T-cell (primary cell): ENCODE measurements at regions not wholly inside any gene's neighbourhood (a gene's known extent, or its start where the extent isn't known, plus 50 kb on each side); places are given as distances from the start of the nearest gene placed in this dataset.

Source experiments
- ATAC-seq, 4 experiments: fragments of 200-7000 bp in 3 of 4; fragments of 150-1000 bp in 1 of 4; cut with Tn5 transposase; replicated peaks in 1 of 4; 1 replicate in 3 of 4; 2 replicates in 1 of 4; pipeline ENCODE4 v1.10.0; 2021; ENCODE audit warnings: moderate library complexity in 3 of 4, mild to moderate bottlenecking in 2 of 4, moderate number of reproducible peaks in 1 of 4
- CTCF ChIA-PET, 2 donors: fragments of 300-600 bp; sonication (Branson Sonifier 250); formaldehyde crosslinking; loops; one replicate each; lab custom pipeline; 2022; ENCODE audit warnings: antibody characterized with exemption in 2 of 2; lab: Charles Lee
- POLR2A ChIA-PET, 2 donors: fragments of 300-600 bp; sonication (Branson Sonifier 250); formaldehyde crosslinking; loops; one replicate each; lab custom pipeline; 2022; ENCODE audit warnings: antibody characterized with exemption in 2 of 2; lab: Charles Lee
- DNase-seq, 35 experiments: peaks; one replicate each; pipeline versions ENCODE4 v3.0.0 to v3.0.0-alpha.2; 2013 to 2023
- H3K27ac ChIP-seq: one replicate; pipeline ENCODE4 v1.5.1; 2013; ENCODE audit warnings: low read length
- H3K27me3 ChIP-seq, 2 experiments: replicated peaks in 1 of 2; 1 replicate in 1 of 2; 2 replicates in 1 of 2; pipeline versions ENCODE4 v1.6.1 to v1.7.0; 2013; ENCODE audit warnings: low read length in 1 of 2, mixed read lengths in 1 of 2; ENCODE audit not compliant: control insufficient read depth in 2 of 2, insufficient read depth in 2 of 2; ENCODE audit errors: extremely low read depth in 1 of 2
- H3K36me3 ChIP-seq, 2 donors: 1 replicate in 1 of 2; 2 replicates in 1 of 2; pipeline versions ENCODE4 v1.6.1 to v1.7.0; 2013; ENCODE audit warnings: low read length in 1 of 2; ENCODE audit not compliant: control insufficient read depth in 2 of 2, insufficient read depth in 1 of 2; ENCODE audit errors: extremely low read depth in 1 of 2
- H3K4me1 ChIP-seq, 2 experiments: 1 replicate in 1 of 2; 2 replicates in 1 of 2; pipeline versions ENCODE4 v1.6.1 to v1.7.0; 2013; ENCODE audit warnings: low read length in 2 of 2, mixed read lengths in 1 of 2; ENCODE audit not compliant: insufficient read depth in 2 of 2, control insufficient read depth in 1 of 2; ENCODE audit errors: extremely low read depth in 1 of 2
- H3K4me3 ChIP-seq, 2 donors: 1 replicate in 1 of 2; 2 replicates in 1 of 2; pipeline versions ENCODE4 v1.5.1 to v1.7.0; 2013; ENCODE audit warnings: mild to moderate bottlenecking in 2 of 2, low read length in 1 of 2, moderate library complexity in 1 of 2; ENCODE audit not compliant: control insufficient read depth in 1 of 2; ENCODE audit errors: extremely low read depth in 1 of 2
- H3K9me3 ChIP-seq: 2 replicates; pipeline ENCODE4 v1.7.0; 2013
- H3K27ac Mint-ChIP-seq, 2 donors: one replicate each; pipeline ENCODE4 v1.8.0; 2020 to 2021; ENCODE audit warnings: mild to moderate bottlenecking in 2 of 2, mixed read lengths in 2 of 2
- H3K27me3 Mint-ChIP-seq, 2 donors: one replicate each; pipeline ENCODE4 v1.8.0; 2021 to 2022; ENCODE audit warnings: mixed read lengths in 2 of 2
- H3K36me3 Mint-ChIP-seq: one replicate; pipeline ENCODE4 v1.8.0; 2021; ENCODE audit warnings: mixed read lengths
- H3K4me1 Mint-ChIP-seq, 3 donors: one replicate each; pipeline ENCODE4 v1.8.0; 2020 to 2022; ENCODE audit warnings: mixed read lengths in 3 of 3, mild to moderate bottlenecking in 1 of 3
- H3K4me3 Mint-ChIP-seq, 3 donors: one replicate each; pipeline ENCODE4 v1.8.0; 2020 to 2022; ENCODE audit warnings: mild to moderate bottlenecking in 3 of 3, mixed read lengths in 3 of 3, moderate library complexity in 3 of 3
- H3K9me3 Mint-ChIP-seq, 3 donors: one replicate each; pipeline ENCODE4 v1.8.0; 2020 to 2022; ENCODE audit warnings: mixed read lengths in 3 of 3
- WGBS: methylation state at CpG from one replicate; pipeline ENCODE4 v1.1.5; 2013; ENCODE audit warnings: missing lambda C conversion rate; ENCODE audit not compliant: insufficient coverage; 5-methylcytosine and 5-hydroxymethylcytosine counted together

GRCh38 chr1:73499671-73500070 is 698.3 kb downstream of the LRRIQ3 start:
- Mint-ChIP-seq H3K27me3 (no peaks in the 10 kb centered on the region), H3K4me1 (no peaks in the 10 kb centered on the region), H3K36me3 (no peaks in the 10 kb centered on the region), H3K27ac (no peak overlapping the region), H3K9me3 (peaks cover 3 to 16% (median 9%) of the 10 kb centered on the region in 3 donors), H3K4me3 (no peak overlapping the region)
- POLR2A ChIA-PET, result no interaction called here
- H3K4me3 ChIP-seq, result no peak overlapping the region
- 0% methylated on average over 1 of the region's 2 CpGs for WGBS
- DNase-seq (no peak), ATAC-seq (no peak)
- H3K36me3 ChIP-seq, result no peaks in the 10 kb centered on the region
- no peaks in the 10 kb centered on the region for H3K9me3 ChIP-seq
- H3K27me3 ChIP-seq, result no peaks in the 10 kb centered on the region
- H3K27ac ChIP-seq, result no peak overlapping the region
- no peaks in the 10 kb centered on the region for H3K4me1 ChIP-seq
- CTCF ChIA-PET, result no interaction called here

DNA sequence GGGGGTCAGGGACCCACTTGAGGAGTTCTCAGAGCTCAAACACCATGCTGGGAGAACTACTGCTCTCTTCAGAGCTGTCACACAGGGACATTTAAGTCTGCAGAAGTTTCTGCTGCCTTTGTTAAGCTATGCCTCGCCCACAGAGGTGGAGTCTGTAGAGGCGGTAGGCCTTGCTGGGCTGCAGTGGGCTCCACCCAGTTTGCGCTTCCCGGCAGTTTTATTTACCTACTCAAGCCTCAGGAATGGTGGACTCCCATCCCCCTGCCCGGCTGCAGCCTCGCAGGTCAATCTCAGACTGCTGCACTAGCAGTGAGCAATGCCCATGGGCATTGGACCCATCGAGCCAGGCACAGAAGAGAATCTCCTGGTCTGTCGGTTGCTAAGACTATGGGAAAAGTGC is 706.4 kb downstream of the LRRIQ3 start:
- ChIA-PET CTCF (no interaction called here), POLR2A (no interaction called here)
- Mint-ChIP-seq H3K36me3 (no peaks in the 10 kb centered on the region), H3K4me3 (no peak overlapping the region), H3K27me3 (no peaks in the 10 kb centered on the region), H3K9me3 (peaks cover 13 to 36% (median 18%) of the 10 kb centered on the region in 3 donors), H3K4me1 (no peaks in the 10 kb centered on the region), H3K27ac (no peak overlapping the region)
- DNase-seq (no peak), ATAC-seq (no peak)
- H3K9me3 ChIP-seq, result no peaks in the 10 kb centered on the region
- H3K36me3 ChIP-seq, result no peaks in the 10 kb centered on the region
- no peak overlapping the region for H3K4me3 ChIP-seq
- H3K27me3 ChIP-seq, result no peaks in the 10 kb centered on the region
- H3K4me1 ChIP-seq, result no peaks in the 10 kb centered on the region
- WGBS, result 89% methylated on average over 8 of the region's 8 CpGs
- H3K27ac ChIP-seq, result no peak overlapping the region

- Histone ChIP-seq H3K4me1 (no peaks in the 10 kb centered on the region), H3K36me3 (no peaks in the 10 kb centered on the region), H3K27ac (no peak overlapping the region), H3K9me3 (no peaks in the 10 kb centered on the region), H3K4me3 (no peak overlapping the region), H3K27me3 (no peaks in the 10 kb centered on the region)
- no peak for ATAC-seq
- Mint-ChIP-seq H3K27ac (no peak overlapping the region), H3K4me1 (no peaks in the 10 kb centered on the region), H3K9me3 (peaks cover 1 to 2% (median 2%) of the 10 kb centered on the region in 3 donors), H3K27me3 (no peaks in the 10 kb centered on the region), H3K4me3 (no peak overlapping the region), H3K36me3 (no peaks in the 10 kb centered on the region)
- 90% methylated on average over 2 of the region's 3 CpGs for whole genome bisulfite sequencing
- ChIA-PET POLR2A (interaction anchor here in 1 of 2 donors (0.5 kb wide), 1 partner anchor 43 kb away, joined by 3 read pairs; no protein-coding TSS in a partner anchor), CTCF (no interaction called here)
- DNase-seq, result no peak
Measured at GRCh38 chr1:73475316-73475870, 722.6 kb downstream of the LRRIQ3 start.

- H3K9me3 ChIP-seq, result no peaks in the 10 kb centered on the region
- H3K36me3 ChIP-seq, result no peaks in the 10 kb centered on the region
- no peaks in the 10 kb centered on the region for H3K4me1 ChIP-seq
- DNase-seq (no peak), ATAC-seq (no peak)
- ChIA-PET POLR2A (no interaction called here), CTCF (no interaction called here)
- WGBS, result 92% methylated on average over 4 of the region's 7 CpGs
- H3K27me3 ChIP-seq, result no peaks in the 10 kb centered on the region
- Mint-ChIP-seq H3K36me3 (no peaks in the 10 kb centered on the region), H3K27me3 (no peaks in the 10 kb centered on the region), H3K4me1 (no peaks in the 10 kb centered on the region), H3K27ac (no peak overlapping the region), H3K9me3 (peaks cover 1 to 8% (median 4%) of the 10 kb centered on the region in 3 donors), H3K4me3 (no peak overlapping the region)
- H3K27ac ChIP-seq, result no peak overlapping the region
- H3K4me3 ChIP-seq, result no peak overlapping the region
Measured at GRCh38 chr1:73472810-73473209, 725.2 kb downstream of the LRRIQ3 start.

DNA sequence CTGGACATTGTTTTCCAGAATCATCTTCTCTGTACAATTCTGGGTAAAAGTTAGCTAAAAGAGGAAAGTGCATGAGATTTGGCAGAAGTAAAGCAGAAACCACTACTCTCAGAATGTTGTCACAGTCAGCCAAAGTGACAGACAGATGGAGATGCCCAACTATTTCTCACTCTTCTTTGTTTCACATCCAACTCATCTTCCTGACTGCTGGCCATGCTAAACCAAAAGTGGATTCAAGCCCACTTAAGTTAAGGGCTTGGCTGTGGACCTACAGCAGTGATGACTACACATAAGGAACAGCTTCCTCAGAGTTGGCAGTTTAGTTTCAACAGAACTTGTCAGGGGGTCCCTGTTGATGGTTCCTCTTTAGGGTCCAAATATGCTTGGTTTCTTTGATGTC is 730.2 kb downstream of the LRRIQ3 start:
- DNase-seq (no peak), ATAC-seq (no peak)
- CTCF ChIA-PET, result interaction anchor here in 1 of 2 donors (0.6 kb wide), 1 partner anchor 1510 kb away, joined by 7 read pairs; no protein-coding TSS in a partner anchor
- Mint-ChIP-seq H3K27ac (no peak overlapping the region), H3K36me3 (no peaks in the 10 kb centered on the region), H3K4me1 (no peaks in the 10 kb centered on the region), H3K27me3 (no peaks in the 10 kb centered on the region), H3K9me3 (peaks cover 4 to 13% (median 8%) of the 10 kb centered on the region in 3 donors), H3K4me3 (no peak overlapping the region)
- POLR2A ChIA-PET, result no interaction called here
- H3K4me3 ChIP-seq, result no peak overlapping the region
- H3K27me3 ChIP-seq, result no peaks in the 10 kb centered on the region
- no peaks in the 10 kb centered on the region for H3K4me1 ChIP-seq
- H3K36me3 ChIP-seq, result no peaks in the 10 kb centered on the region
- H3K27ac ChIP-seq, result no peak overlapping the region
- H3K9me3 ChIP-seq, result peaks cover 2% of the 10 kb centered on the region

- Mint-ChIP-seq H3K27me3 (no peaks in the 10 kb centered on the region), H3K27ac (no peak overlapping the region), H3K36me3 (no peaks in the 10 kb centered on the region), H3K4me1 (no peaks in the 10 kb centered on the region), H3K9me3 (peaks cover 4 to 21% (median 11%) of the 10 kb centered on the region in 3 donors), H3K4me3 (no peak overlapping the region)
- CTCF ChIA-PET, result no interaction called here
- Histone ChIP-seq H3K27ac (no peak overlapping the region), H3K27me3 (no peaks in the 10 kb centered on the region), H3K36me3 (no peaks in the 10 kb centered on the region), H3K4me3 (no peak overlapping the region), H3K9me3 (peaks cover 2% of the 10 kb centered on the region), H3K4me1 (no peaks in the 10 kb centered on the region)
- WGBS, result no CpG with 5 or more reads among the region's 2 CpGs
- POLR2A ChIA-PET, result no interaction called here
- no peak for ATAC-seq
- DNase-seq, result no peak
Measured at GRCh38 chr1:73463873-73464272, 734.1 kb downstream of the LRRIQ3 start.

- ATAC-seq (no peak), DNase-seq (no peak)
- ChIA-PET POLR2A (no interaction called here), CTCF (no interaction called here)
- Histone ChIP-seq H3K4me1 (no peaks in the 10 kb centered on the region), H3K9me3 (no peaks in the 10 kb centered on the region), H3K27ac (no peak overlapping the region), H3K4me3 (no peak overlapping the region), H3K36me3 (no peaks in the 10 kb centered on the region), H3K27me3 (no peaks in the 10 kb centered on the region)
- no CpG with 5 or more reads among the region's 2 CpGs for WGBS
- Mint-ChIP-seq H3K4me3 (no peak overlapping the region), H3K27ac (no peak overlapping the region), H3K27me3 (no peaks in the 10 kb centered on the region), H3K9me3 (peaks cover 9 to 24% (median 22%) of the 10 kb centered on the region in 3 donors), H3K36me3 (no peaks in the 10 kb centered on the region), H3K4me1 (no peaks in the 10 kb centered on the region)
Measured at GRCh38 chr1:73452522-73452921, 745.5 kb downstream of the LRRIQ3 start.
